GM19239 (cell line): ENCODE measurements at regions not wholly inside any gene's neighbourhood (a gene's known extent, or its start where the extent isn't known, plus 50 kb on each side); places are given as distances from the start of the nearest gene placed in this dataset.

ENCODE experiments used
- DNase-seq: peaks from one replicate; pipeline ENCODE4 v3.0.0; 2011; ENCODE audit warnings: low spot score; ENCODE audit not compliant: insufficient read length
- FAIRE-seq: peaks from 2 replicates; lab custom pipeline; 2011; peaks lifted over from hg19 to GRCh38; lab: Jason Lieb, UNC

DNA sequence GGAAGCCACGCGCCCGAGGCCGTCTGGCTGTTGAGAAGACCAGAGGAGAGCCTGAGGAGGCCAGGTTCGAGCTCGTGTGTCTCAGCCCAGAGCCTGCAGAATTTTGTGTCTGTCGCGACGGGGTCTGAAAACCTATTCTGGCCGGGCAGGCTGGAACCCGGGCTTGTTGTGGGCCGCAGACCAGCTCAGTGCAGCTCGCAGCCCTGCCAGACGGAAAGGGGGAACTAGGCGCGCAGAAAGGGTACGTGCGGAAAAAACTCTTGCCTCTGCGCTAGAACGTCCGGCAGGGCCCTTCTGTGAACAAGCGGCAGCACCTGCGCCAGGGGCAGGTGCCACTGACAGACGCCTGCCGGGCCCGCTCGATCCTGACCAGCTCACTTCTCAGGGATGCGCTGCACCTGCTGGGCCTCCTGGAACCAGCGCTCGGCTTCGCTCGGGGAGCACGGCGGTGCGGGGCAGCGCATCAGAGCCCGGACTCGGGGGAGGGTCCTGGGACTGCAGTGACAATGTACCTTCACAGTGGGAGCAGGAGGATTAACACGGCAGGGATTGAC lies 409.3 kb downstream of the BRD1 start:
- FAIRE-seq (no peak), DNase-seq (no peak)

DNA sequence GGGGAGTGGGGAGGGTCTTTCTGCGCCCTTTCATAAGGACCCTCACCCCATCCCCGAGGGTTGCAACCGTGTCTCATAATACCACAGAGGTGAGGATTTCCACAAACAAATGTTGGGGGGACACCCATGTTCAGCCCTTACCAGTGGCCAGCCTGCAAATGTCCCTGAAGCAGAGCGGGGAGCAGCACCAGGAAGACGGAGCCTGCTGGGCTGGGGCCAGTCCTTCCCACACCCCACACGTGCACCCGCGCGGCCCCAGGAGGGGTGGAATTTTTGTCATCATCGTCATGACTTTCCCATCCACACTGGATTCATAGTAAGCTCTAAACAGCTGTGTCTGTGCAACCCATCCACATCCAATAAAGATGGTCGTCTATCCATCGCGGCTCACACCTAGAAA lies 409.8 kb downstream of the BRD1 start:
- DNase-seq (no peak), FAIRE-seq (no peak)

DNA sequence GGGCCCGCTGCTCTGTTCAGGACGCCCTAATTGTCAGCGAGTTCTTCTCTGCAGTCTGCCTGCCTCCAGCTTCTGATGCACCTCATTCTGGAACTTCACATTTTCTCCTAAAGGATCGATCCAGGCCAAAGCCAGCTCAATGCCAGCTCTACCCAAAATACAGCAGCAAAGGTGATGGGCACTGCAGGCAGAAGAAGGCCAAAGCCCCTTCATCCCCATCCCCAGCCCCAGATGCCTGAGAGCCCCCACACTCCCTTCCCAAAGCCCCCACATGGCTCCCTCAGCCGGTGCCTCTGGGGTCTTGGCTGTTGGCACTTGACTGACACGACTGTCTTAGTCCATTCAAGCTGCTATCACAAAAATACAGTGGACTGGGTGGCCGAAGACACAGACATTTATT lies 410.3 kb downstream of the BRD1 start:
- DNase-seq (no peak), FAIRE-seq (no peak)

DNA sequence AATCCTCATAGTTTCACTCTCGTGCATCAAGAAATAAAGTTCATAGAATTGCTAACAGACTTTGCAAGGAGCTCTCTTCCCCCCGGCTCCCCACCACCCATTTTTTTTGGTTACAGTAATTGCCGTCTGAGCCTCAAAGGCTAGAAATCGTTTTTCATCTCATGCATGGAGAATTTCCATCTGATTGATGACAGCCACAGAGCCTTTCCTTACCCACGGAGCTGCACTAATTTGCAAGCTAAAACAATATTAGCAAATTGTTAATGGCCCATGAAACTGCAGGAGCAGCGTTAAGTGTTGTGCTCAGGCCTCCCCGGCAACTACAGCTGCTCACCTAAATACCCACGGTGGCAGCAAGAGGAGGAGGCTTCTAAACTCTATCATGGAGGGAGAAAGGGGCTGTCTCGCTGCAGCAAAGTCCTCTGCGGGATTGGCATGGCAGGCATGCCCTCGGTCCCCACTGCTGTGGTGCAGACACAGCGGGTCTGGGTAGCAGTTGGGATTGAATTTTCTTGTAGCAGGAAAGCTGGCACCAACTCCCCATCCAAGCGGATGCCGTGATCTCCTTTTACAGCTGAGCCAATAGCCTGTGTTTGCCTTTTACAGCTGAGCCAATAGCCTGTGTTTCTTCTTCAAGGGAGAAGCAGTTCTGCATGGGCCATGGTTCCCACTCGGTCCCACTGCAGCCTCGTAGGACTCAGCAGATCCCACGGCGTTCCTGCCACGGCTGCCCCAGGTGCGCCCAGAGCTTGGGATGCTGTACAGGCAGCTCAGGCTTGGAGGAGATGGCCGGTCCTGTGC lies 412.3 kb downstream of the BRD1 start:
- DNase-seq = no peak

DNA sequence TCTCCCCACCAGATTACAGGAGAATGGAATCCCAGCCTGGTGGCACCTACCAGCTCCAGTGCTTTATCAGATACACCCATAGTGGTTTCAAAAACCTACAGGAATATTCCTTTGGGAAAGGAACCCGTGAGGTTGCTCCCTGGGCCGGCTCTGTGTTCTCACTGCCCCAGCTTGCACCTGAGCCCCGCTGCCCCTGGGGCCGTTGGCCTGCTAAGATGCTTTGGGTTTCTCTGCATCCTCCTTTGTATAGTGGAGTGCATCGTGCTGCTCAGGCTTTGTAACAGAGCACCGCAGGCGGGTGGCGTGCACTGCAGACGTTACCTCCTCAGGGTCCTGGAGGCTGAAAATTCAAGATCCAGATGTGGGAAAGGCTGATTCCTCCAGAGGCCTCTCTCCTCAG lies 414.1 kb downstream of the BRD1 start:
- no peak for FAIRE-seq

More for the DNA sequence above, 412.3 kb downstream of the BRD1 start:
- FAIRE-seq = no peak

DNA sequence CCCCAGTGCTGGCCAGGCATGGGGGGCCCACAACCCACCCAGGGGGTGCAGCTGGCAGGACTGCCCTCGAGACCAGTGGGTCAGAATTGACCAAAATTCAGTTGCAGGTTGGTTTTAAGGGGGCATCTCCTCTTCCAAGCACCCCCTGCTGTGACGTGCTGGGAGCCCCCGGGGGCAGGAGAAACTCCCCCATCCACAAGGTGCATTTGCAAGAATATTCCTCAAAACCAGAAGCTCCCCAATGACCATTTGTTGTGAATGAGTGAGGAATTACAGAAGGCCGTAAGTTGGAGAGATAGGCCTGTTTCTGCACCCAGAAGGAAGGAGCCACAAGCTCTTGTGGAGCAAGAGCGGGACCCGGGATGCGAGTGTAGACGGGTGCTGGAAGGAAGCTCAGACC lies 414.5 kb downstream of the BRD1 start:
- no peak for FAIRE-seq
- DNase-seq = no peak

More for the DNA sequence above, 414.1 kb downstream of the BRD1 start:
- DNase-seq = no peak

DNA sequence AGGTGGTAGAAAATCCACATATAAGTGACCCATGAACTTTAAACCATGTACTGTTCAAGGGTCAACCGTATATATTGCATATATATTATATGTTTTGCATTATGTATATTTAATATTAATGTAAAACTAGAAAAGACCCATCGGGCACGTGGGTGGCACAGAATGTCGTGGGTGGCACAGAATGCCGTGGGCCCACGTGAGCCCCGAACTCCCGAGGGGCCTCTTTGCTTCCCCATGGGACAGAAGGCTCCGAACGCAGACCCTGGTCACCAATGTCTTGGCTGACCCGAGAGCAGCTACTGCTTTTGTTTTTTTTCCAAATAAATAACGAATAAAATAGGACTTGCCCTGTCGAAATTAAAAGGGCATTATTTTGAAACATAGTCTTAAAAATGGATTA lies 415.4 kb downstream of the BRD1 start:
- FAIRE-seq (no peak), DNase-seq (no peak)

DNA sequence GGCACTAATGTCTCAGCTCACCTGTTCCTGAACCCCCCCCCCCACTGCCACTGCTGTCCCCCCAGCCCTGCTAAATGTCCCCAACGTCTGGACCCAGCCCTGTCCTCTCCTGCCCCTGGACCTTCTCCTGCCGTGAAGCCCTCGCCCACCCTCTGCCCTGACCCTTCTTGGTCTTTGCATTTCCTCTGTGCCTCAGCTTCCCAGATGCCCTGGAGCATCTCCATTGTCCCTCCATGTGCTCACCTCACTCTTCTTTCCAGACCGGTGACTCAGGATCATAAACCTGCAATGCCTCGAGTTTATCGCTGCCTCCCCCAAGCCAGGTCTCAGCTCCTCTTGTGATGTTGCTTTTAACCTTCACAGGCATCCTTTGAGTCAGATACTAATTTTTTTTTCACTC lies 416.4 kb downstream of the BRD1 start:
- no peak for FAIRE-seq

DNA sequence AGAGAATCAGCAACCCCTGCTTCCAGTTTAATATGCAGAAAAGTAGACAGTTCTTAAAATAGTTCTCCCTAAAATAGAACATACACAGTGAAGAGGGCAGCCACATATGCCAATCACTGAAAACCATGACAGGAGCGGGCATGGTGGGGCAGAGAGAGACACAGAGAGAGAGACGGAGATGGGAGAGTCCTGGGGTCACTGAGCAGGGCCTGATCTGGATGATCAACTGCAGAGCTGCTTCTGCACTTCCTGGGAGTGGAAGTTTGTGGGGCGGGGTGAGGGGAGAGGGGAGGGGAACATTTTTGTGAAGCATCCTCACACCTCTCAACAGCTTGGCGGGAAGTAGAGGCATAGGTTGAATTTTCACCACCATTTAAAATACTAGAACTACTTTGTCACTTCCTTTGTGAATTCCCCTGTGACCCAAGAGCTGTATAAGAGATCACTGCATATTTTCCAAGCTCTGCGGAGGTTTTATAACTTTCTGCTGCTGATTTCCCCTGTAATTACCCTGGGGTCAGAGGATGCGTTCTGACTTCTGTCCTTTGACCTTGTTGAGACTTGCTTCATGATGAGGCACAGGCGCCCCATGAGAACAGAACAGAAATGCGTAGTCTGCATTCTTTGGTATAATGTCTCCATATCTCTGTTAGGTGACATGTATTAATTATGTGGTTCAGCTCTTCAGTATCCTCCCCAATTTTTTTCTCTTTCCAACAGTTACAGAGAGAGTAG lies 419.4 kb downstream of the BRD1 start:
- DNase-seq = no peak
- FAIRE-seq = no peak

More for the DNA sequence above, 416.4 kb downstream of the BRD1 start:
- DNase-seq = no peak

DNA sequence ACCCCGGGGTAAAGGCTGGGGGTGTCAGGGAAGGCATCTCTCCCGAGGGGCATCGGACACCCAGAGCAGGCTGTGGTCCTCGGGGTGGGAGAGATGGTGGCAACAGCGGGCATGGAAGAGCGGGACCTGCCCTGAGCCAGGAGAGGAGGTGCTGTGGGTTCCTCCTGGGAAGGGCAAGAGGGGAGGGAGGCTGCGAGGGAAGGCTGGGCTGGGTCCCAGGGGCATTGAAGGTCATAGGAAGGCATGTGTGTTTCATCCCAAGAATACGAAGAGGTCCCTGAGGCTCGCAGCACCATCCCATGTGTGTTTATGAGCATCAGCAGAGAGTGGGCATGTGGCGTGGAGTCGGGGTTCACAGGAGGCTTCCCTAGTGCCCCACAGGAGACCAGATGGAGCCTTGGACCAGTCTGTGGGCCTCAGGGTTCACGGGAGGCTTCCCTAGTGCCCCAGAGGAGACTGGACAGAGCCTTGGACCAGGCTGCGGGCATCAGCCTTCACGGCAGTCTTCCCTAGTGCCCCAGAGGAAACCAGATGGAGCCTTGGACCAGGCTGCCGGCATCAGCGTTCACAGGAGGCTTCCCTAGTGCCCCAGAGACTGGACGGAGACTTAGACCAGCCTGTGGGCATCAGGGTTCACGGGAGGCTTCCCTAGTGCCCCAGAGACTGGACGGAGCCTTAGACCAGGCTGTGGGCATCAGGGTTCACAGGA lies 420.6 kb downstream of the BRD1 start:
- DNase-seq = no peak
- no peak for FAIRE-seq

DNA sequence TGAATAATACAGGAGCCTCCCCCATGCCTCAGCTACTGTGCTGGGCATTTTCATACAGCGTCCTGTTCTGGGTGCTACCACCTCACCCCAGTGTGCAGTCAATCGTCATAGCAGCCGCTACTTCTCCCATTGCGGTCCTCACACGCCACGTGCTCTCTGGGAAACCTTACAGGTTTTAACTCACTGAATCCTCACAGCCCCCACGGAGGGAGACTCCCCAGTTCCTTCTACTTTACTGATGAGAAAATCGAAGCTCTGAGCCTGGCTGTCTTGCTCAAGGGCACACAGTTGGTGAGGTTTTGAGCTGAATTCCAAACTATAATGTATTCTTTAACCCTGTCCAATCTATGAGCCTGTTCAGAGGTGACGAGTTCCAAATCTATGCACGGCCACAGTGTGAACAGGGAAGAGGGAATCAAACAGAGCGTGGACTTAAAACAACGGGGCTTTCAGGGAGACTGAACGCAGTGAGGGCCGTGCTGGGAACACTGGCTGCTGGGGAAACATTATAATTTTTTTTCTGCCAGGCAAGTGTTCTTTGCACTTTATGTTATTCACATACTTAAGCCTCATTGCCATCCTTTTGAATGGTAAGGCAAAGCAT lies 421.5 kb downstream of the BRD1 start:
- no peak for FAIRE-seq
- no peak for DNase-seq

DNA sequence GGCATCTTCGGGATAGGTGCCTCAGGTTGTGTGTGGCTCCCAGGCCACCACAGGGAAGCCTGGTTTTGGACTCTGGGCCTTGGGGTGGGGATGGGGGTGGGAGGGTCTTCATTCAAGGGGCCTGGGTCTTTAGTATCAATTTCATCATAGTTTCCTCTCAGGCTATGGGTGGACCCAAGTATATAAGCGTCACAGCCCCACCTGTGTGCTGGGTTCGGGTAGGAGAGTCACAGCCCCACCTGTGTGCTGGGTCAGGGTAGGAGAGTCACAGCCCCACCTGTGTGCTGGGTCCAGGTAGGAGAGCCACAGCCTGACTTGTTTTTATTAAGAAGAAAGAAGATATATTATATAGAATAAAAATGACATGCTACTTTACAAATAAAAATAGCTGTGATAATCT lies 422.1 kb downstream of the BRD1 start:
- no peak for DNase-seq
- FAIRE-seq = no peak

DNA sequence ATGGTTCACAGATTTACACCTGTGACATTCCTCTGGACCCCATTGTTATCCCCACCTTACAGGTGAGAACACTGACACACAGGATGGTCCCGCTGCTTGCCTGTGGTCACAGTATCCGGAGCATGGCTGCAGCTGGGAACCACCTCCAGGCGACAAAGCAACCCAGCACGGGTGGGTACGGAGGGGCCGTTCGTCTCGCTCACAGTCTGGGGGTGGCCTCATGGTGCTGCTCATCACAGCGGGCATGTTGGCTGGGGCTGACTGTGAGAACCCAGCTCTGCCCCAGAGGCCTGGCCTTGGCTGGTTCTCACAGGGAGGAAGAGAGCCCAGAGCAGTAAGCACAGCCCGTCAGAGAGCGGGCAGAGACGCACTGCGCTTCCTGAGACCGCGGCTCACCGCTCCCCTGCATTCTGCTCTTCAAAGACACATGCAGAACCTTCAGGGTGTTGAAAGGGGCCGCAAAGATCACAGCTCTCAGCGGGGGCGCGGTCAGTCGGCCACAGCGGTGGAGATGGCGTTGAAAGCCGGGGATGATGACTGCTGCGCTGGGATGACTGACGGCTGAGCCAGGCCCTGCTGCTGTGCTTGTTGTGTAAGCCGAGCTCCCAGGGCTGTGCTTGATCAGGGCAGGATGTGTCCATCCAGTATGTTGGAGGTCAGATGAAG lies 423.0 kb downstream of the BRD1 start:
- no peak for FAIRE-seq

DNA sequence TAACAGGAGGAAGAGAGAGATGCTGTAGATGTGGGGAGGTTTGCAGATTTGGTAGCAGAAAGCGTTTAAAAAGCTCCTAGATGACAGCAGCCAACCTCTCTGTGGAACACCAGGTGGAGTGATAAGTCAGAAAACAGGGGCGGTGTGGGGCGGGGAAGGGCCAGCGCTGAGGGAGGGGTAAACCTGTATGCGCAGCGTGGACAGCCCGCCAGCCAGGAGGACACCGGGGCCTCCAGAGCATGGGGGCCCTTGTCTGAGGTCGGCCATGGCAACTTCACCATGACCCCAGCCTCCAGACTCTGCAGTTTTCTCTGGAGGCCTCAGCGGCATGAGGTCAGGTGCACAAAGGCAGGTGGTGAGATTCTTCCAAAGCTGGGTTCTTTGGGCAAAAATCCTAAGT lies 423.7 kb downstream of the BRD1 start:
- no peak for FAIRE-seq

More for the DNA sequence above, 423.0 kb downstream of the BRD1 start:
- no peak for DNase-seq

DNA sequence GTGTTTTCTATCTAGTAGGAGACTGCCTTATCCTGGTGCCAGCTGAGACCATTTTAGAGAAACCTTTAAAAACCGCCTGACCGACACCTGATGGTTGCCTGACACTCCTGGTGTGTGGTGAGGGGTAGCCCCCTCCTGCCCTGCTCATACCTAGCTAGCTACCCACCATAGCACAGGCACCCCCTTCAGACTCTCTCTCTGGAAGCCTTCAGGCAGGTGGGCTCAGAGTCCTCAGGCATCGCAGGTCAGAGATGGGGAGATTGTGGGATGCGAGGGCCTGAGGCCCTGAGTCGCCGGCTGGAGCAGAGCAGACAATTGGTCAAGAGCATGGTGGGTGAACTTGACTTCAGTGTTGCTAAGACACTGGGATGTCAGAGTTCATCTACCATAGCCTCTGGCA lies 424.6 kb downstream of the BRD1 start:
- FAIRE-seq (no peak), DNase-seq (no peak)

More for the DNA sequence above, 423.7 kb downstream of the BRD1 start:
- DNase-seq = no peak

DNA sequence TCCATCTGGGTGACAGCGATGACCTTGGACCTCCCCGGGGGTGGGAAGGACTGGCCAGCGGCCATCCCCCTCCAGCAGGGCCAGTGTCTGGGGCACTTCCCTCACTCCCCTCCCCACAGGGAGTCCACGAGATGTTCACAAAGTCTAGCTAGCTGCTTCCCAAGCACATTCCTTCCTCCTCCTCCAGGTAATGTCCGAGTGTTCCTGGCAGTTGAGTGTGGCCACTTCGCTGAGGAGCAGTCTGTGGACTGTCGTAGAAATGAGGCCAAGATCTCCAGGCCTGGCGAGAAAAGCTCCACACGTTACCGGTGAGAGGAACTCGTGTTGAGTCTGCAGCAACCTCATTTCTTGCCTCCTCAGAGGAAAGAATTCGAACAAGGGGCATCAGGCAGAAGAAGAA lies 425.5 kb downstream of the BRD1 start:
- FAIRE-seq = no peak
- DNase-seq = no peak

DNA sequence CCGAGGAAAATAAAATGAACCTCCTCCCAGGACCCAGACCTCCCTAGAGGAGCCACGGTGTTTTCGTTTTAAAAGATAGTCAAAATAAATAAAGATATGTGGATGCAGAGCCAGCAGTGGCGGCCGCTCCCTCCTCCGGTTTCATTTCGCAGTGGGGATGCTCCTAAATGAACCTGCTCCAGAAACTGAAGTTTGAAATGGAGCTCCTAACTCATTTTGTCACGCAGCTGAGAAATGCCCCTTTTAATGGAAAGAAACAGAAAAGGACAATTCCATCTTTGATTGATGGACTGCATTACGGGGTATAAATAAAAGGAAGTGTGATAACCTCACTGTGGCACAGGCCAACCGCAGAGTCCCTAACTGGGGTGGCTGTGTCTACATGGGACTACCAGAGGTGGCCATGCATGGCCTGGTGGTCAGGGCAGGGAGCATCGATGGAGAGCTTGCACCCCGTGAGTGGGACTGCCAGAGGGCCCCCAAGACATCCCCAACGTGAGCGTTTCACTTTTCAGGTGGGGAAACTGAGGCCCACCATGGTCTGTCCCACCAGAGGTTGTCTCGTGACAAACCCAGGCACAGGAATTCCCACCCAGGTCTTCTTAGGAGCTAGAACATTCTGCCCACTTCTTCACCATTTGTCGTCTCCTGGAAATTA lies 426.6 kb downstream of the BRD1 start:
- no peak for DNase-seq
- FAIRE-seq = no peak

DNA sequence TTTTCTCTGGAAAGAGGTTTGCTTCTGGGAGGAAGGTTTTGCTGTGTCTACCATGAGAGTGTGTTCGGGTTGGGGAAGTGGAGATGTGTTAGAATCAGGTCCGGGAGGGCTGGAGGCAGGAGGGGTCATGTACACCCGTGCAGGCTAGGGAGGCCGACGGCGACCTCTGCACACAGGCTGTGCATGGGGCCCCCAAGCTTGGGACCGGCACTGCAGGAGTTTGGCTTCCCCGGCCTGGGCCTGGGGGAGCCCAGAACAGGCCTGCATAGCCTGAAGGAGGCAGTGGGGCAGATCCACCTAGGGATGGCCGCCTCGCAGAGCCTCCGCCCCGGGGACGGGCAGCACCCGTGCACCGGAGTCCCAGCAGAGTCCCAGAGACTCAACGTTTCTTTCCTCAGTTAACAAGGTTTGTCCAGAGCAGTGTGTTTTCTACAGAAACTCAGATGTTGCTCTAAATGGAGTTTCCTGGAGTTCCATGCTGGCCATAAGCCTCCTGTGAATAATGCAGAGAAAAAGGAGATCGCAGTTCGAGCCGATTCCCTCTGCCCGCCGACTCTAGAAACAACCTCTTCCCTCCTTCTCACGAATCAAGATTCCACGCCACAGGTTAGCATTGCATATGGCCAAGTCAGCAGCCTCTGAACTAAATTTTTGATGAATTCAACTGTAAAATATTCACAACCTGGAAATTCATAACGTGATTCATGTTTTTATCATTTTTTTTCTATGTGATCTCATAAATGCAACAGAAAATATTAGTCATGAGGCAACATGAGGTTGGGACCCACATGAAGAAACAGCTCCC lies 427.3 kb downstream of the BRD1 start:
- DNase-seq (no peak), FAIRE-seq (no peak)
